ENCODE measurements at regions not wholly inside any gene's neighbourhood (a gene's known extent, or its start where the extent isn't known, plus 50 kb on each side); places are given as distances from the start of the nearest gene placed in this dataset.

DNA sequence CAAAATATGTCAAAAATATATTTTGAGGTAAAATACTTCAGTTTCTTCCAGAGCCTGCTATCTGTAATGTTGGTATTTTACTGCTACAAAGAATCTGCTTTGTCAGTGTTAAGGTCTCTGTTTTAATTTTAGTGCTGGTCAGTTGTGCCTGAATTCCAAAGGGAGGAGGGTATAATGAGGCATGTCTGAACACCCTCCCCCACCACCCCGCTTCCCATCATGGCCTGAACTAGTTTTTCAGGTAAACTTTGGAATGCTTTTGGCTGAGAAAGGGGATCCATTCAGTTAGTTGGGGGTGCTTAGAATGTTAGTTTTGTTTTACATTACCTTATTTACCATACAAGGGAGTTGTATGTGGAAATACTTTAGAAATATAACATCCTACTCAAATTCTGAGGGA is 158.5 kb downstream of the MID1IP1 start:
- TF ChIP-seq, protein P1, sequence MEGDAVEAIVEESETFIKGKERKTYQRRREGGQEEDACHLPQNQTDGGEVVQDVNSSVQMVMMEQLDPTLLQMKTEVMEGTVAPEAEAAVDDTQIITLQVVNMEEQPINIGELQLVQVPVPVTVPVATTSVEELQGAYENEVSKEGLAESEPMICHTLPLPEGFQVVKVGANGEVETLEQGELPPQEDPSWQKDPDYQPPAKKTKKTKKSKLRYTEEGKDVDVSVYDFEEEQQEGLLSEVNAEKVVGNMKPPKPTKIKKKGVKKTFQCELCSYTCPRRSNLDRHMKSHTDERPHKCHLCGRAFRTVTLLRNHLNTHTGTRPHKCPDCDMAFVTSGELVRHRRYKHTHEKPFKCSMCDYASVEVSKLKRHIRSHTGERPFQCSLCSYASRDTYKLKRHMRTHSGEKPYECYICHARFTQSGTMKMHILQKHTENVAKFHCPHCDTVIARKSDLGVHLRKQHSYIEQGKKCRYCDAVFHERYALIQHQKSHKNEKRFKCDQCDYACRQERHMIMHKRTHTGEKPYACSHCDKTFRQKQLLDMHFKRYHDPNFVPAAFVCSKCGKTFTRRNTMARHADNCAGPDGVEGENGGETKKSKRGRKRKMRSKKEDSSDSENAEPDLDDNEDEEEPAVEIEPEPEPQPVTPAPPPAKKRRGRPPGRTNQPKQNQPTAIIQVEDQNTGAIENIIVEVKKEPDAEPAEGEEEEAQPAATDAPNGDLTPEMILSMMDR (conservative IDR thresholded peaks at IDR 0.05; ENCODE audit: low read depth, low read length): no peak
- no peak for TF ChIP-seq EZH2 (IDR thresholded peaks at IDR 0.05; ENCODE audit: low read length, unreplicated experiment)
